Hematopoietic multipotent progenitor cell treated with erythropoietin and hydrocortisone succinate and interleukin-3 and kit ligand, for 17 days (in vitro differentiated cells): ENCODE measurements at regions not wholly inside any gene's neighbourhood (a gene's known extent, or its start where the extent isn't known, plus 50 kb on each side); places are given as distances from the start of the nearest gene placed in this dataset.

Source experiments
- DNase-seq: peaks from one replicate; pipeline ENCODE4 v3.0.0-alpha.2; 2015; ENCODE audit warnings: low spot score

DNA sequence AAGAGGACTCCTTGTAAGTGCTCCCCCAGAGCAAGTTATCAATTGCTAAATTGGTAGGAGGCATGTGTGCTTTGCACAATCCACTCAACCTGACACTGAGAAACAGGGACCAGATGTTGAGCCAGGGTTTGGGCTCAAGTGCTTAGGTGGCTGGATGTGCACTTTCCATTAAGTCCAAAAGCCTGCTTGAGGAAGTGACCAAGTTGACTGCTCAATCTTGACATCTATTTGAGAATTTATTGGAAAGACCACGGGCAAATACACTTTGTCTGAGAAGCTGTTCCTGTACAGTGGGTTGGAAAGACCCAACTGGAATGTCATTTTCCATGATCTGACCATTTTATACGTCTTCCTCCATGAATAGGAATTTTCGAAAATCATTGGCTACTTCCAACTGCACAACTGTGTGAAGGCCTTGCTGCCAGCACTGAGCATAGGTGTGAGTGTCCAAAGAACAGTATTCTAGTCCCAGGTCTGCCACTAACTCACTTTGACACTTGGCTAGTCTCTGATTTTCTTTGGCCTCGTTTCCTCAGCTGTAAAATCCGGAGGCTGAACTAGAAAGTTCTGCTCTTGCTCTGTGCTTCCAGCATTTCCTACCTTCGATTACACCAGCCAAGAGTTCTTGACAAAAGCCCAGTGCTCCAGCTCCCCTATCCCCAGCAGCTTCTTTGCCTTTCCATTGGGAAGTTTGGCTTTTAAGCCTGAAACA, 186.9 kb upstream of the ECI2 start:
- no peak for DNase-seq

DNA sequence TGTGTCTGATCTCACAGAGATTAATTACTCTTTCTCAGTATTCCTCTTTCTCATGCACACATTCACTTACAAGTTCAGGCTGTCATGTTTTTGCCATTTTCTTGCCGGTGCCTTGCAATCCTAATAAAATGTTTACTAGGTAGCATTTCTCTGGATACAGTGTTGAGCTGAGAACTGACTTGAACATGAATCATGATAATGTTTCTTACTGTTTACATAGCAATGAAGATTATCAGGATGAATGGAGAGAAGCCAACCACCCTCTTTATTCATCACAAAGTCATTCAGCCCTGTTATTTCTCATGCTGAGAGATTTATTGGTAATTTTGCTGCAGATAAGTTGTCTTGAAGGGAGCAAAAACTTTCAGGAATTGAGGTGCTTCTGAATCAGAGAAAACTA, 185.5 kb upstream of the ECI2 start:
- DNase-seq = no peak

DNA sequence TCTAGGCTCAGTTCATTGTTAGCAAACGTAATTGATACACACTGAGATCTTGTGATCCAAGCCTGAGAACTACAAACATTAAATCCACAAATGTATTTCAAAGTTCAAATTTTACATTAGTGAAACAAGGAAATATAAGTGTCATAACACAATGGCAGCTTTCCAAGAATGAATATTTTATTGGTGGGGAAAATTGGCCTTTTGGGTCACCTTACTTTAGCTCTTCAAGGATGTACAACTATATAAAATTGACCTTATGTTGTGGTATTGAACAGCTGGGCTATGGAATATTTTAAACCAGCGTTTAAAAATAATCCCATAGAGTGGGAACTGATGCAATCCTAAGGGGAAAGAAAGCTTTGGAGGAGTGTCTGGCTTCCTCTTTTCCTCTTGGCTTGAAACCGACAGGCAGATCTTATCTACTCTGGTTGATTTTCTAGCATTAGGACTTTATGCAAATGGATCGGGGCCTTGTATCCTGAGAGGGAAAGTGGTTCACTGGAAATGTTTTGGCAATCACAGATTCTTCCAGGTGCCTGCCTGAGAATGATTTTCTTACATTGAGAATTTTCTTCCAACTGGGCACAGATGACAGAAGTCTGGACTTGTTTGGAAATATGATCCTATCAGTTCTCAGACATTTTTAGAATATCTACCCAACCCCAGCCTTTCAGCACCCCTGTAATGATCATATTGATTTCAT, 184.8 kb upstream of the ECI2 start:
- DNase-seq = no peak

DNA sequence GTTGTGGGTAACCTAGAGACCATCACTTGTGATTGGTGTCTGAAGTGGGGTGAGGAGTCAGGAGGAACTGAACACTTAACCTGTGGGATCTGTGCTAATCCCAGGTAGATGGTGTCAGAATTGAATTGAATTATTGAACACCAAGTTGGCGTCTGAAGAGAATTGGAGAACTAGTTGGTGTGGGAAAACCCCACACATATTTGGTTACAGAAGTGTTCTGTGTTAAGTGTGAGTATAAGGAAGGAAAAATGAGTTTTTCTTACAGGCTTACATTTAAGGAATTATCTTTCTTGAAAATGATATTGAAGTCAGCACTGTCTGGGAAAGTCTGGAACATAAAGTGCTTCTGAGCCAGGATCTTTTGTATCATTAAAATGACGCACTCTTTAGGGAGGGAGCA, 182.9 kb upstream of the ECI2 start:
- DNase-seq = no peak

DNA sequence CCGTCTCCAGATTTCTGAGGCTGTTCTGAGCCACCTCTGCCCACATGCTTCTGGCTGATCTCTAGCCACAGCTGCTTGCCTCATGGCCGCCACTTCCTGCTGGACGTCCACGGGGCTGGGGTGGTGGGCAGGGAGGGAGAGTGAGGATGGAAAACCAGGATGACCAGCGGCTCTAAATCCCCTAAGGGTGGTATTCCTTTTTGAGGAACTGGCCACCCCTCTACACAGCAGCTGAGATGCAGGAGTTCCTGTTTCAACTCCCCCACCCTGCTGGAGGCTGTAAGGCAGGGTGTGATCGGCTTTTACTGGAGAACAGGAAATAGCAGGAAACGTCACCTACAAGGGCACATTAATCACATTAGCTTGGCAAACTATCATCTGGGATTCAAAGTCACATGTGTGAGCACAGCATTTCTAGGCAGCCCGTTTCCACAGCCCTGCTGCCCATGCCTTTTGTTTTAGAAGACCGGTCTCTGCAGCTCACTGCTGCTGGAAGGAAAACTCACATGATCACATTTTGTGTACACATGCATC, 181.6 kb upstream of the ECI2 start:
- no peak for DNase-seq

DNA sequence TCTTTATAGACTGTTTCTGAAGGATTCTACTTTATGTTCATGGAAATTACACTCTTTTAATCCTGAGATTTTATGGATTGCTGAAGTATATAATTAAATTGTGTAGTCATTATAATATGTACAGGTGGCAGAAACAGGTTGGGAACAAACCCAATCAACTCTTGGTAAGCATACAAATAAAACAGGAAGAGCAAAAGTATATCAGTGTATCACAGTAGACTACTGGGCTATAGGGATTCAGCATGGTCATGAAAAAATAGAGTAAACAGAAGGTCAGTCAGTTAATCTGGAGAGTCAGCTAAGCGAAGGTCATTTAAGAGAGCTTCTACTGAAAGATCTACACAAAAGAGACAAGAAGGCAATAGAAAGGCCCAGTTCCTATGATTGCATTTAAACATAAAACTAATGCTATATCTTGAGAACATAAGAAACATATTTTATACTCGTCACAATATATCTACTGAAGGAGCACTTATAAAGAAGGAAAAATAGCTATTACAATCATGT, 178.9 kb upstream of the ECI2 start:
- no peak for DNase-seq

DNA sequence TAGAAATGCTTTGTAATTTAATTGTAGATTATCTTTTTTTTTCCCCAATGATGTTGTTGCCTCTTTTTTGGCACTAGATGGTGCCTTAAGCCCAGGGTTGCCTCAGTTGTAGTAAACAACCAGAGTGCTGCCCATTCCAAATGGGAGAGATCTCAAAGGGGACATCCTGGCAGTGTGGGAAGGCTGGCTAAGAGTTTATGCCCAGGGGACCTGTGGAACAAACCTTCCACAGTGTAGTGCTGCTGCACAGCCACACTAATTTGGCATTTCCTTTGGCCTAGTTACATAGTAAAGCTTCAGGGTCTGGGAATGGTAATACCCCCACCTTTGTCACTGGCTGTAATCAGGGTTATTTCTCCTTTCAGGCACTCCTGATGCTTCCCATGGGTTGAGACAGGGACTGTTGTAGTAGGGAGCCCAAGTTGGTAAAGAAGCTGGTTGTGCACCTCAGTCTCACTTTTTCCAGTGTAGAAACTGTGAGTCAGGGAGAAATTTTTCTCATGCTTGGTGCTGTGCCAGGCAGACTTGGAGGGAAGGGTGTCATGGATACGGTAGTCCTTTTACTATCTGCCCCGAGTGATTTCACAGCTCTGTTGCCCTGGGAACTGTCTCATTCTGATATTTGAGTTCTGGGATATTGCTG, 177.8 kb upstream of the ECI2 start:
- peak; percentile 13 for DNase-seq

DNA sequence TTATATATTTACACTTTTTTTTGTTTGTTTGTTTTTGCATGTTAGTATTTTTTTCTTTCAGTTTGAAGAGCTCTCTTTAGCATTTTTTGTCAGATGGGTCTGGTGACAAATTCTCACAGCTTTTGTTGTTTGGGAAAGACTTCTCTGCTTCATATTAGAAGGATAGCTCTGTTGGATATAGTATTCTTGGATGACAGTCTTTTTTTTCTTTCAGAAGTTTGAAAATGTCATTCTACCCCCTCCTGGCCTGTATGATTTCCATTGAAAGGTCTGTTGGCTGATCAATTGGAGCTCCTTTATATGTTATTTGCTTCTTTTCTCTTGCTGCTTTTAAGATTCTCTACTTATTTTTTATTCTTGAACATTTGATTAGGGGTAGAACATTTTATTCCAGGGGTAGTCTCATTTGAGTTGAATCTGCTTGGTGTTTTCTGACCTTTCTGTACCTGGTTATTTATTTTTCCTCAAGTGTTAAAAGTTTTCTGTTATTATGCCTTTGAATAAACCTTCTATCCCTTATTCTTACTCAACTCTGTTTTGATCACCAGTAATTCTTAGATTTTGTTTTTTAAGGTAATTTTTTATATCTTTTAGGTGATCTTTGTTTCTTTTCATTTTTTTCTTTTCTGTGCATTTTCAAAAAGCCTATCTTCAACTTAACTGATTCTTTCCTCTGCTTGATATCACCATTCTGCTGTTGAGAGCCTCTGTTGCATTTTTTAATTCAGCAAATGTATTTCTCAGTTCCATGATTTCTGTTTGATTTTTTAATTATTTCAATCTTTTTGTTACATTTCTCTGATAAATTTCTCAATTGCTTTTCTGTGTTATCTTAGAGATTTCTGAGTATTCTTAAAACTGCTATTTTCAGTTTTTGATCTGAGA, 176.8 kb upstream of the ECI2 start:
- DNase-seq = no peak

DNA sequence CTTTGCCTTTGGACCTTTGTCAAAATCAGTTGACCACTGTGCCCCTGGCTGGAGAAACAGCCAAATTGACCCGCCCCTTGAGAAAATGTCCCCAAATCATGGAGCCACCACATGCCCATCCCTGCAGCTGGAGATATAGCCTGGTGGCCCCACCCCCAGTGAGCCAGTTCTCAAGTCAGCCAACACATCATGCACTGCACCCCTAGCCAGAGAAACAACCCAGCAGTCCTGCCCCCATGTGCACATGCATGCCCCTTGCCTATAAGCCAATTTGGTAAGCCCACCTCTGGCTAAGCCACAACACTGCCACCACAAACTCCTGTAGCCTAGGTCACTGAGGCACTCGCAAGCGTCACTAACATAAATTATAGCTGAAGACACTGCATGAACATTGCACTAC, 174.2 kb upstream of the ECI2 start:
- DNase-seq = no peak

DNA sequence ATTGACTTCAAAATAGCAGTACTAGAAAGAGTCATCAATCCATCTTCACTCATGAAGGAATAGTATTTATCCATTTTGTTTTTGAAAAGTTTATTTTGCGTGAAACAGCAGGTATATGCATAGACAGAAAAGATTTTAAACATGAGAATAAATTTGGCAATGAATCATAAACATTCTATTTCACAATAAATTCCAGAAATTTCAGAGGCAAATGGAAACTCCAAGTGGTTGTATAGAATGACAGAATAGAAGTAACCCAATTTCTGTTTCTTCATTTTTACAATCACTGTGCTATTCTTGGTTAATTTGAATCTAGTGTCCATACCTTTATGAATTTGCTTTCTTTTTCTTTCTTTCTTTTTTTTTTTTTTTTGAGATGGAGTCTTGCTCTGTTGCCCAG, 173.0 kb upstream of the ECI2 start:
- DNase-seq = no peak

DNA sequence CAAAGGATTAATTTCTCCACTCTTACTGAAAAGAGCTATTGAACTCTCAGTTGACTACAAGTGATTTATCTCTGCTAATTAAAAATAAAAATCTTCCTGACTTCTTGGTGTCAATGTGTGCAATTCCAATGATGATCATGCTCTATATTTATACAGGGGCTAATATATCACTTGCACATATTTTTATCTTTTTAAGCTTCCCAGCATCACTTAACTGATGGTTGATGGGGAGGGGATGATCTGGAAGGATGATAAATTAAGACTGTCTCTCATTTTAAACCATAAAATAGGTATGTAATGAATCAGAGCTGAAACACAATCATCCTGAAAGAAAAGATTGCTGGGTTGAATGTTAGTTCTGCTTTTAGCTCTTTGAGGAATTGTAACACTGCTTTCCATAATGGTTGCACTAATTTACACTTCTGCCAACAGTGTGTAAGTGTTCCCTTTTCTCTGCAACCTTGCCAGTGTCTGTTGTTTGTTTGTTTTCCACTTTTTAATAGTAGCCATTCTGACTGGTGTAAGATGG, 169.6 kb upstream of the ECI2 start:
- DNase-seq = no peak

DNA sequence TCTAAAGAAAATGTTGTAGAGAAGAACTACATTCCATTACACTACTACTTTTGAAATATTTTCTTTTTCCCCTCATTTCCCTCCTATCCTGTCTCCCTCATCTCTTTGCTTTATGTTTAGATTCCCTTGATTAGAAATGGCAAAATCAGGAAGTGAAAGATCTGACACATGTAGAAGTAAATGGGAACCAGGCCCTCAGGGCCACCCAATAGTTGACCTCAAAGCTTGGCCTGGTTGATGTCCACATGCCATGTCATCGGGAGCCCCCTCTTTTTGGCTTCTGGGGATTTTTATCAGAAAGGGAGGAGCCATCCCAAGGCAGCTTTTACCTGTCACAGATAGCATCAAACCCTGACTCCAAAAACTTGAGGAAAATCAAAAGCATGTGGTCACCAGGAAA, 168.3 kb upstream of the ECI2 start:
- no peak for DNase-seq

DNA sequence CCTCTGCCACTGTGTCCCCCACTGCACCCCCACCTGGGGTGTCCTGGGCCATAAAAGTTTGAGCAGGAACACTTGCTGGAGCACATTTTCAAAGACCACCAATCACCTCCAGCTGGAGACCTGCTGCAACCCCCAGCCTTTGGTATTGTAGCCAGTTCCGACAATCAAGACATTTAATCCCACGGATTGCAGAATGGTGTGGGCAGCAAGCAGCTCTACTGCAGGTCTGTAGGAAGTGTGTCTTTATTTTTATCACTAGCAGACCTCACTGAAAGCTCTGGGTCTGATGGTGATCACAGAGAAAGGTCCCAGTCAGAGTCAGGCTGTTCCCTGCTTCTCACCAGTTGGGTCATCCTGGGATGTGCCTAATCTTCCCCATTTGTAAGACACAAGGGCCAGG, 167.1 kb upstream of the ECI2 start:
- no peak for DNase-seq

DNA sequence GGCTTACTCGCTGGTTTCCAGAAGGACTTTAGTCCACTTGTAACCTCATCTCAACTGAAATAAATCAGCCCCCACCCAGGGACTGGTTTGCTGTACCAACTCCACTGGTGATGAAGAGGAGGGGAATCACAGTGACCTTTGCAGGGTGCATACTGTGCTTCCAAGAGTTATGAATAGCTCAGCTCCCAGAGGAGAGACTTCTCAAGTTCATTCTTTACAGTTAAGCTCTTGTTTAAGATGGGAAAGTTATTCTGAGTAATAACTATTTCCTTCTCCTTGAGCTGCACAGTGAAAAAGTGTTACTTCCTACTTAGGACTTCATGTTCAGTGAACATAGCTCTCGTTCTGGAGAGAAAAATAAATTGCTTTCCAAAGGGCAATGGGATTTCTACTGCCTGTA, 166.5 kb upstream of the ECI2 start:
- DNase-seq = no peak

DNA sequence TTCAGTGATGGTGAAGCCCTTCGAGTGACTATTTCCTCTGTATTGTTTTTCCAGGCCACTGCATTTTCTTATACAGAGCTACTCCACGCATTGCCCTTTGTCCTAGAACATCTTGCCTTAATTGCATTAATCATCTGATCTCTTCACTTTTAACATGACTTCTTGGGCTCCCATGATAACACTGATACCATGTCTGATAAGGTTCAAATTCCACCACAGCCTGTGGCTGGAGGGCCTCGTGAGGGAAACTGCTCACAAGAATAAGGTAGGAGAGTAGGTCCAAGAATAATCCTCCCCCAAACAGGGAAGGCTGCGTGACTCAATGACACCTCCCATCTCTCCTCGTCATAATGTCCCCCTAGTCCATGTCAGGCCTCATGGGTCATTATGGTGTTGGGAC, 165.5 kb upstream of the ECI2 start:
- no peak for DNase-seq

DNA sequence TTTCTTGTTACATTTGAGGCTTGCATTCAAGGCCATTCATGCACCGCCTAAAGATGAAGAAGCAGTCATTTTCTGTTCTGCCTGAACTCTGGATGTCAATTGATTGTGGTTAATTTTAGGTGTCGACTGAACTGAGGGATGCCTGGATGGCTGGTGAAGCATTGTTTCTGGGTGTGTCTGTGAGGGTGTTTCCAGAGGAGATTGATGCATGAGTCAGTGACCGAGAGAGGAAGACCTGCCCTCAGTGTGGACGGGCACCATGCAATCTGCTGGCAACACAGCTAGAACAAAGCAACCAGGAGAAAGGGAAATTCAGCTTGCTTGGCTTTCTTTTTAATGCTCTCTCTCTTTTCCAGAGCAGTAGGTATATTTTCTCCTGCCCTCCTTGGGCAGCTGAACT, 164.1 kb upstream of the ECI2 start:
- no peak for DNase-seq

DNA sequence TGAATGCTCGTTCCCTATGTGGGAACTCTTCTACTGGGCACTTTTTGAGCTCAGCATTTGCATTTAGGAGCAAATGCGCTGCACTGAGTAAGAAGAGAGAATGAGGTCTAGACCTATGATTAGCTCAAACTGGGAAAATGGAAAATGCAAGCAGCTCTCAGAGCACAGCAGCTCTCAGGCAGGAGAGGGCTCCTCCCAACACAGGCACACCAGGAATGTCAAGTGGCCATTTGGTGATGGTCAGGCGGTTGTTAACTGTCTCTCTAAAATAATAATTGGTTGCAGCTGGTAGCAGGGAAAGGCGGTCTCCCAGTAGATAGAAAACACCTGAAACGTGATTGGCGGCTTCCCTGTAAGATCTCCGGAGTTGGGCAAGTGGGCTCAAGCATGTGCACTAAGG, 162.0 kb upstream of the ECI2 start:
- no peak for DNase-seq

DNA sequence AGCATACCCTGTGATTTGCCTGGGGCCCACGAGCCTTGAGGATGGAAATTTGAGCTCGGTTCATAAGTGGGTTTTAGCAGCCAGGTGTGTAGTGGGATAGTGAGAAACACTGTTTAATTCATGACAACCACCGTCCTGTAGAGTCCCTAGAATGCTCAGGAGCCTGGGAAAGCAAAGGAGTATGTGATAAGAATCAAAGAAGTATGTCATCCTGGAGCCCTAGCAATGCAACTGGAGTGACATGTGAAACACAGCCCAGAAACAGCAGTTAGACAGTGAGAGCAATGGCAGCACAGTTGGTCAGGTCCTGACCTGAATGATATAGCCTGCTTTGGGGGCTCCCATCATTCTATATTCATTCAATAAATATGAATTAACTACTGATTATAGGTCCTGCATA, 161.2 kb upstream of the ECI2 start:
- DNase-seq = no peak

DNA sequence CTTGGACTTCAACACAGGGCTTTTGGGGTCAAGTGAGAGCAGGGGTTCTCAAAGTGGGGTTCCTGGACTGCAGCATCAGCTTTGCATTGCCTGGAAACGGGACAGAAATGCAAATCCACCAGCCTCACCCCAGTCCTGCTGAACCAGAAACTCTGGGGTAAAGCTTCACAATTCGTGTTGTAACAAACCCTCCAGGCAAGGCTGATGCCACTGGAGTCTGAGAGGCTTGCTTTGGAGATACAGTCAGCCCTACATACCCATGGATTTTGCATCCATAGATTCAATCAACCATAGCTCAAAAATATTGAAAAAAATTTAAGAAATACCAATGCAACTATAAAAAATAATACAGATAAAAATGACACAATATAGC, 160.4 kb upstream of the ECI2 start:
- DNase-seq = no peak

DNA sequence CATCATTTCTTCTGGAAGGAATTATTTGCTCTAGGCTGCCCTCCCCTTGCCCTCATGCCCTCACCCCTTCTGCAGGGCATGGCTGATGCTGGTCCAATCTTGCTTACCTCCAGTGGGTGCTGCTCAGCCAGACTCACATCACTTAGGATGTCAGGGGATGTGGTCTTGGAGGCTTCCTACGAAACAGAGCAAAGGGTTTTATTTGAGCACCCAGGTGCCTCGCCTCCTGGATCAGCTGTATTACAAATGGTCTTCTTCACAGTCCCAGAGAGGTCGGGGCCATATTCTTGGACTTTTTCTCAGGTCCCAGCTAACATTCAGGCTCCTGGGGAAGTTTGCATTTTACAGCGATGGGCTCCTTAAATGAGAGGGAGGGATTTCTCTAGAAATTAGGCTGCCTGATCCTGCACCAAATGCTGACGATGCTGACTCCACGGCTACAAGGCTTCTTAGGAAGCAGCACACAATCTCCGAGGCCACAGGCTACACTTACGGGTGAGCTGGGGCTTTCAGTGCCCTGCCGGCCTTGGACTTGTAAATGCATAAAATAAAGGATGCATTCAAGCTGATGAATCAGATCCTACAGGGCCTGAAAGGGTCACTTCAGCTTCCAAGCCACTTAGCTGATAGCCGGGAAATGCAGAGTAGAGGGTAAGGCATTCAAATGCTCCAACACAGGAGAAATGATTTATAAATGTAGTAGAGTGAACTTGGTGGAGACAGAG, 159.8 kb upstream of the ECI2 start:
- no peak for DNase-seq

DNA sequence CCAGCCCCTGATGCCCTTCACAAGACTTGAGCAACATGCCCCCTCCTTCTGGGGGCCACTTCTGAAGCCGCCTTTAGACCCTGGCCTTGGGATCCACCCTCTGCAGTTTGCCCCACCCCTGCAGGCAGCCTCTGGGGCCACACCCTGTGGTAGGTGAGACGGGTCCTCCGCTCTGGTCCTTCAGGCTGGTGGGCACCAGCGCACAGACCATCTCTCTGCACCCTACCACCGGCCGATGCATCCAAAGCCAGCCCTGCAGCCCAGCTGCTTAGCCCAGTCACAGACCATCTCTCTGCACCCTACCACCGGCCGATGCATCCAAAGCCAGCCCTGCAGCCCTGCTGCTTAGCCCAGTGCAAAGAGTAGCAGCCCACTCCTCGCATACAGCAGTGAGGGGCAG, 159.3 kb upstream of the ECI2 start:
- no peak for DNase-seq
